ENCODE measurements at regions not wholly inside any gene's neighbourhood (a gene's known extent, or its start where the extent isn't known, plus 50 kb on each side); places are given as distances from the start of the nearest gene placed in this dataset.
A peak's percentile ranks its signal among the peaks of the same experiment; 100 is the strongest.

GRCh38 chr5:5005353-5005752, 134.8 kb upstream of the ADAMTS16 start:
- no peak for DNase-seq (ENCODE audit: low read depth, low spot score)
- Mint-ChIP-seq H3K27me3 (ENCODE audit: low read depth) (no peaks in the 10 kb centered on the region), H3K4me3 (no peak overlapping the region), H3K9me3 (peaks cover 2% of the 10 kb centered on the region), H3K27ac (ENCODE audit: unreplicated experiment) (no peak overlapping the region), H3K4me1 (no peaks in the 10 kb centered on the region), H3K36me3 (ENCODE audit: low read depth) (peaks cover 2% of the 10 kb centered on the region)
- TF ChIP-seq CTCF (conservative IDR thresholded peaks at IDR 0.05): no peak

- H3K4me3 Mint-ChIP-seq: no peak overlapping the region
- no peak overlapping the region for H3K27ac Mint-ChIP-seq (ENCODE audit: unreplicated experiment)
- no peaks in the 10 kb centered on the region for H3K36me3 Mint-ChIP-seq (ENCODE audit: low read depth)
Observed at GRCh38 chr5:5006548-5006947, 133.6 kb upstream of the ADAMTS16 start.

GRCh38 chr5:5009240-5009639, 130.9 kb upstream of the ADAMTS16 start:
- Mint-ChIP-seq H3K4me1 (peaks cover under 1% of the 10 kb centered on the region), H3K36me3 (ENCODE audit: low read depth) (no peaks in the 10 kb centered on the region), H3K27ac (ENCODE audit: unreplicated experiment) (no peak overlapping the region), H3K27me3 (ENCODE audit: low read depth) (no peaks in the 10 kb centered on the region), H3K9me3 (peaks cover 3% of the 10 kb centered on the region), H3K4me3 (no peak overlapping the region)
- TF ChIP-seq CTCF (conservative IDR thresholded peaks at IDR 0.05): no peak
- DNase-seq (ENCODE audit: low read depth, low spot score): no peak

More at GRCh38 chr5:5006548-5006947, 133.6 kb upstream of the ADAMTS16 start:
- no peak for TF ChIP-seq CTCF (conservative IDR thresholded peaks at IDR 0.05)
- peaks cover 3% of the 10 kb centered on the region for H3K9me3 Mint-ChIP-seq
- H3K4me1 Mint-ChIP-seq: no peaks in the 10 kb centered on the region
- no peaks in the 10 kb centered on the region for H3K27me3 Mint-ChIP-seq (ENCODE audit: low read depth)
- DNase-seq (ENCODE audit: low read depth, low spot score): no peak

- DNase-seq (ENCODE audit: low read depth, low spot score): no peak
- Mint-ChIP-seq H3K27me3 (ENCODE audit: low read depth) (no peaks in the 10 kb centered on the region), H3K27ac (ENCODE audit: unreplicated experiment) (peak overlapping the region; percentile 64), H3K9me3 (peaks cover 3% of the 10 kb centered on the region), H3K36me3 (ENCODE audit: low read depth) (no peaks in the 10 kb centered on the region), H3K4me3 (no peak overlapping the region), H3K4me1 (peaks cover 14% of the 10 kb centered on the region)
- TF ChIP-seq CTCF (conservative IDR thresholded peaks at IDR 0.05): no peak
Observed at GRCh38 chr5:5011151-5011550, 129.0 kb upstream of the ADAMTS16 start.

- H3K4me3 Mint-ChIP-seq: no peak overlapping the region
- peaks cover 7% of the 10 kb centered on the region for H3K9me3 Mint-ChIP-seq
- H3K36me3 Mint-ChIP-seq (ENCODE audit: low read depth): peaks cover 5% of the 10 kb centered on the region
- no peak for TF ChIP-seq CTCF (conservative IDR thresholded peaks at IDR 0.05)
- H3K27me3 Mint-ChIP-seq (ENCODE audit: low read depth): no peaks in the 10 kb centered on the region
- H3K4me1 Mint-ChIP-seq: peaks cover 17% of the 10 kb centered on the region
- no peak overlapping the region for H3K27ac Mint-ChIP-seq (ENCODE audit: unreplicated experiment)
- no peak for DNase-seq (ENCODE audit: low read depth, low spot score)
Observed at GRCh38 chr5:5014586-5015235, 125.4 kb upstream of the ADAMTS16 start.

Data from neural crest cell (in vitro differentiated cells).